ENCODE measurements at regions not wholly inside any gene's neighbourhood (a gene's known extent, or its start where the extent isn't known, plus 50 kb on each side); places are given as distances from the start of the nearest gene placed in this dataset.

GRCh38 chr5:65085516-65085850, 316.8 kb downstream of the CWC27 start:
- no peaks in the 10 kb centered on the region for H3K9me2 ChIP-seq (replicated peaks; ENCODE audit: insufficient read depth)
- H3K4me1 ChIP-seq (ENCODE audit: insufficient read depth) = no peaks in the 10 kb centered on the region
- H4K20me1 ChIP-seq (ENCODE audit: insufficient read depth, poor library complexity, severe bottlenecking) = no peaks in the 10 kb centered on the region
- H3K27ac ChIP-seq = no peak overlapping the region
- DNase-seq (ENCODE audit: low spot score) = no peak
- H3K9me3 ChIP-seq (ENCODE audit: low read depth) = no peaks in the 10 kb centered on the region
- no peaks in the 10 kb centered on the region for H3K27me3 ChIP-seq
- H3K36me3 ChIP-seq (replicated peaks; ENCODE audit: insufficient read depth, low read depth) = no peaks in the 10 kb centered on the region
- WGBS (ENCODE audit: low lambda C conversion rate, missing lambda C conversion rate) = 89% methylated on average over 1 of the region's 1 CpG
- no peak overlapping the region for H2AFZ ChIP-seq
- TF ChIP-seq EZH2 (IDR thresholded peaks at IDR 0.05; ENCODE audit: borderline replicate concordance) (no peak), CTCF (IDR thresholded peaks at IDR 0.05; ENCODE audit: poor library complexity) (no peak), EZH2phosphoT487 (IDR thresholded peaks at IDR 0.05; ENCODE audit: low read depth, severe bottlenecking, unreplicated experiment) (no peak)
- H3K4me3 ChIP-seq = no peak overlapping the region
- no peak overlapping the region for H3K4me2 ChIP-seq
- no peaks in the 10 kb centered on the region for H3K79me2 ChIP-seq

- DNase-seq (ENCODE audit: low spot score) = no peak
- no peaks in the 10 kb centered on the region for H3K36me3 ChIP-seq (replicated peaks; ENCODE audit: insufficient read depth, low read depth)
- no peak overlapping the region for H2AFZ ChIP-seq
- no peaks in the 10 kb centered on the region for H3K4me1 ChIP-seq (ENCODE audit: insufficient read depth)
- no peaks in the 10 kb centered on the region for H4K20me1 ChIP-seq (ENCODE audit: insufficient read depth, poor library complexity, severe bottlenecking)
- H3K4me2 ChIP-seq = no peak overlapping the region
- no peaks in the 10 kb centered on the region for H3K9me2 ChIP-seq (replicated peaks; ENCODE audit: insufficient read depth)
- no peak overlapping the region for H3K27ac ChIP-seq
- no peaks in the 10 kb centered on the region for H3K9me3 ChIP-seq (ENCODE audit: low read depth)
- H3K79me2 ChIP-seq = no peaks in the 10 kb centered on the region
- TF ChIP-seq EZH2 (IDR thresholded peaks at IDR 0.05; ENCODE audit: borderline replicate concordance) = no peak
- TF ChIP-seq EZH2phosphoT487 (IDR thresholded peaks at IDR 0.05; ENCODE audit: low read depth, severe bottlenecking, unreplicated experiment) = no peak
- no peak for TF ChIP-seq CTCF (IDR thresholded peaks at IDR 0.05; ENCODE audit: poor library complexity)
- no peaks in the 10 kb centered on the region for H3K27me3 ChIP-seq
- no peak overlapping the region for H3K4me3 ChIP-seq
- WGBS (ENCODE audit: low lambda C conversion rate, missing lambda C conversion rate) = 78% methylated on average over 3 of the region's 3 CpGs
Measured at GRCh38 chr5:65086234-65086890, 317.6 kb downstream of the CWC27 start.

- no peak for TF ChIP-seq EZH2phosphoT487 (IDR thresholded peaks at IDR 0.05; ENCODE audit: low read depth, severe bottlenecking, unreplicated experiment)
- TF ChIP-seq CTCF (IDR thresholded peaks at IDR 0.05; ENCODE audit: poor library complexity) = no peak
- no peak for TF ChIP-seq EZH2 (IDR thresholded peaks at IDR 0.05; ENCODE audit: borderline replicate concordance)
- Histone ChIP-seq H3K4me2 (no peak overlapping the region), H3K79me2 (no peaks in the 10 kb centered on the region), H3K4me1 (ENCODE audit: insufficient read depth) (no peaks in the 10 kb centered on the region), H3K4me3 (no peak overlapping the region), H3K36me3 (replicated peaks; ENCODE audit: insufficient read depth, low read depth) (no peaks in the 10 kb centered on the region), H3K9me3 (ENCODE audit: low read depth) (no peaks in the 10 kb centered on the region), H4K20me1 (ENCODE audit: insufficient read depth, poor library complexity, severe bottlenecking) (no peaks in the 10 kb centered on the region), H3K27ac (no peak overlapping the region), H3K9me2 (replicated peaks; ENCODE audit: insufficient read depth) (no peaks in the 10 kb centered on the region), H3K27me3 (no peaks in the 10 kb centered on the region), H2AFZ (no peak overlapping the region)
- 88% methylated on average over 3 of the region's 3 CpGs for WGBS (ENCODE audit: low lambda C conversion rate, missing lambda C conversion rate)
- no peak for DNase-seq (ENCODE audit: low spot score)
Measured at GRCh38 chr5:65087154-65087553, 318.4 kb downstream of the CWC27 start.

All from hepatocyte (in vitro differentiated cells).